ENCODE measurements at regions not wholly inside any gene's neighbourhood (a gene's known extent, or its start where the extent isn't known, plus 50 kb on each side); places are given as distances from the start of the nearest gene placed in this dataset.

GRCh38 chr6:170006071-170006899 is 254.9 kb downstream of the ERMARD start:
- Histone ChIP-seq H3K27ac (ENCODE audit: low read depth in 2 of 2, low read length in 1 of 2) (peak overlapping the region in 1 of 2 experiments; percentile 92; a peak in 2 of 4 replicates), H3K79me2 (ENCODE audit: insufficient read depth) (no peaks in the 10 kb centered on the region), H3K4me3 (ENCODE audit: low read depth in 2 of 2, low read length in 1 of 2) (no peak overlapping the region), H2AFZ (ENCODE audit: low read depth) (no peak overlapping the region), H3K9me3 (no peaks in the 10 kb centered on the region), H3K9ac (no peak overlapping the region), H3K36me3 (replicated peaks in 1 of 2; ENCODE audit: control insufficient read depth in 1 of 2, insufficient read depth in 2 of 2, low read length in 1 of 2) (no peaks in the 10 kb centered on the region), H3K27me3 (ENCODE audit: insufficient read depth) (no peaks in the 10 kb centered on the region), H4K20me1 (ENCODE audit: insufficient read depth) (no peaks in the 10 kb centered on the region), H3F3A (replicated peaks; ENCODE audit: insufficient read depth) (no peaks in the 10 kb centered on the region), H3K4me2 (no peak overlapping the region), H3K4me1 (ENCODE audit: control insufficient read depth in 1 of 2, insufficient read depth in 2 of 2, low read depth in 1 of 2, low read length in 1 of 2) (peaks cover 0 to 36% of the 10 kb centered on the region in 2 experiments; a peak in 2 of 4 replicates), H3K9me2 (no peaks in the 10 kb centered on the region)
- DNase-seq, result no peak
- 30% methylated on average over 7 of the region's 7 CpGs for WGBS (ENCODE audit: low lambda C conversion rate)
- TF ChIP-seq EZH2phosphoT487 (IDR thresholded peaks at IDR 0.05; ENCODE audit: borderline replicate concordance, low read depth), result no peak
- CTCF ChIA-PET, result interaction anchor here (0.6 kb wide), 1 partner anchor 55 kb away, joined by 3 read pairs; no protein-coding TSS in a partner anchor
- POLR2A ChIA-PET, result no interaction called here

- Histone ChIP-seq H3K27me3 (ENCODE audit: insufficient read depth) (no peaks in the 10 kb centered on the region), H3K79me2 (ENCODE audit: insufficient read depth) (no peaks in the 10 kb centered on the region), H4K20me1 (ENCODE audit: insufficient read depth) (no peaks in the 10 kb centered on the region), H3F3A (replicated peaks; ENCODE audit: insufficient read depth) (no peaks in the 10 kb centered on the region), H3K4me3 (ENCODE audit: low read depth in 2 of 2, low read length in 1 of 2) (no peak overlapping the region), H3K9me2 (no peaks in the 10 kb centered on the region), H3K4me1 (ENCODE audit: control insufficient read depth in 1 of 2, insufficient read depth in 2 of 2, low read depth in 1 of 2, low read length in 1 of 2) (peaks cover 0 to 30% of the 10 kb centered on the region in 2 experiments; a peak in 2 of 4 replicates), H3K4me2 (no peak overlapping the region), H2AFZ (ENCODE audit: low read depth) (no peak overlapping the region), H3K36me3 (replicated peaks in 1 of 2; ENCODE audit: control insufficient read depth in 1 of 2, insufficient read depth in 2 of 2, low read length in 1 of 2) (no peaks in the 10 kb centered on the region), H3K9ac (no peak overlapping the region), H3K27ac (ENCODE audit: low read depth in 2 of 2, low read length in 1 of 2) (peak overlapping the region in 1 of 2 experiments; percentile 92; a peak in 1 of 4 replicates), H3K9me3 (no peaks in the 10 kb centered on the region)
- DNase-seq, result no peak
- CTCF ChIA-PET, result interaction anchor here (0.6 kb wide), 1 partner anchor 55 kb away, joined by 3 read pairs; no protein-coding TSS in a partner anchor
- POLR2A ChIA-PET, result no interaction called here
- TF ChIP-seq, protein P1, sequence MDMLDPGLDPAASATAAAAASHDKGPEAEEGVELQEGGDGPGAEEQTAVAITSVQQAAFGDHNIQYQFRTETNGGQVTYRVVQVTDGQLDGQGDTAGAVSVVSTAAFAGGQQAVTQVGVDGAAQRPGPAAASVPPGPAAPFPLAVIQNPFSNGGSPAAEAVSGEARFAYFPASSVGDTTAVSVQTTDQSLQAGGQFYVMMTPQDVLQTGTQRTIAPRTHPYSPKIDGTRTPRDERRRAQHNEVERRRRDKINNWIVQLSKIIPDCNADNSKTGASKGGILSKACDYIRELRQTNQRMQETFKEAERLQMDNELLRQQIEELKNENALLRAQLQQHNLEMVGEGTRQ (IDR thresholded peaks at IDR 0.05; ENCODE audit: borderline replicate concordance, low read depth, low read length), result no peak
- TF ChIP-seq TEAD4 (IDR thresholded peaks at IDR 0.05; ENCODE audit: borderline replicate concordance, insufficient read depth) (no peak), RXRA (IDR thresholded peaks at IDR 0.05; ENCODE audit: borderline replicate concordance, low read depth) (no peak), YY1 (IDR thresholded peaks at IDR 0.05; ENCODE audit: low read depth) (no peak), CHD2 (IDR thresholded peaks at IDR 0.05; ENCODE audit: low read length, partially characterized antibody) (no peak), TCF12 (IDR thresholded peaks at IDR 0.05) (no peak), RFX5 (IDR thresholded peaks at IDR 0.05; ENCODE audit: low read length) (no peak), POLR2AphosphoS5 (IDR thresholded peaks at IDR 0.05; ENCODE audit: low read depth, low read length) (no peak)
Observed at GRCh38 chr6:170005665-170006064, 254.2 kb downstream of the ERMARD start.

Data from SK-N-SH (cell line).